ENCODE measurements at regions not wholly inside any gene's neighbourhood (a gene's known extent, or its start where the extent isn't known, plus 50 kb on each side); places are given as distances from the start of the nearest gene placed in this dataset.

- no peak for DNase-seq
Observed at GRCh38 chr5:153879596-153879995, 159.1 kb downstream of the FAM114A2 start.

- no peak for DNase-seq
Observed at GRCh38 chr5:153866176-153866575, 172.5 kb downstream of the FAM114A2 start.

- DNase-seq, result no peak
Observed at GRCh38 chr5:153865016-153865415, 173.7 kb downstream of the FAM114A2 start.

GRCh38 chr5:153863951-153864350 lies 174.8 kb downstream of the FAM114A2 start:
- DNase-seq, result peak; percentile 16
